Skeletal muscle tissue (tissue), 3 donors: ENCODE measurements at regions not wholly inside any gene's neighbourhood (a gene's known extent, or its start where the extent isn't known, plus 50 kb on each side); places are given as distances from the start of the nearest gene placed in this dataset.

Experiments
- H3K27ac ChIP-seq: one replicate; pipeline ENCODE4 v1.7.0; 2013; ENCODE audit warnings: mild to moderate bottlenecking, low read depth, low read length, inconsistent platforms
- H3K27me3 ChIP-seq, 3 donors: one replicate each; pipeline ENCODE4 v1.7.0; 2013; ENCODE audit warnings: low read length in 3 of 3; ENCODE audit not compliant: control insufficient read depth in 3 of 3, insufficient read depth in 3 of 3
- H3K36me3 ChIP-seq, 3 donors: one replicate each; pipeline ENCODE4 v1.7.0; 2013; ENCODE audit warnings: low read length in 3 of 3; ENCODE audit not compliant: control insufficient read depth in 3 of 3, insufficient read depth in 3 of 3
- H3K4me1 ChIP-seq, 3 donors: one replicate each; pipeline ENCODE4 v1.7.0; 2013; ENCODE audit warnings: low read length in 3 of 3, mild to moderate bottlenecking in 3 of 3; ENCODE audit not compliant: control insufficient read depth in 3 of 3, insufficient read depth in 3 of 3
- H3K4me3 ChIP-seq, 3 donors: one replicate each; pipeline ENCODE4 v1.7.0; 2013; ENCODE audit warnings: low read length in 3 of 3
- H3K9ac ChIP-seq, 3 donors: one replicate each; pipeline ENCODE4 v1.7.0; 2013; ENCODE audit warnings: low read length in 3 of 3, mild to moderate bottlenecking in 3 of 3, moderate library complexity in 2 of 3, low read depth in 1 of 3
- H3K9me3 ChIP-seq, 3 donors: one replicate each; pipeline ENCODE4 v1.7.0; 2013; ENCODE audit warnings: low read length in 3 of 3; ENCODE audit not compliant: control insufficient read depth in 3 of 3
- donor health status: Osteomylitis.

- H3K27ac ChIP-seq = no peak overlapping the region
- no peak overlapping the region for H3K9ac ChIP-seq
- H3K4me3 ChIP-seq = no peak overlapping the region
- peaks cover 0 to 2% (median 0%) of the 10 kb centered on the region in 3 donors for H3K27me3 ChIP-seq
- peaks cover 5 to 11% (median 7%) of the 10 kb centered on the region in 3 donors for H3K4me1 ChIP-seq
- no peaks in the 10 kb centered on the region for H3K9me3 ChIP-seq
- no peaks in the 10 kb centered on the region for H3K36me3 ChIP-seq
These were observed 151.9 kb upstream of the UBE2E1 start for GRCh38 chr3:23653647-23654525.

GRCh38 chr3:23654571-23654970 is 151.2 kb upstream of the UBE2E1 start:
- Histone ChIP-seq H3K9me3 (no peaks in the 10 kb centered on the region), H3K27me3 (peaks cover 0 to 2% (median 0%) of the 10 kb centered on the region in 3 donors), H3K36me3 (no peaks in the 10 kb centered on the region), H3K4me3 (no peak overlapping the region), H3K27ac (no peak overlapping the region), H3K4me1 (peaks cover 5 to 11% (median 7%) of the 10 kb centered on the region in 3 donors), H3K9ac (no peak overlapping the region)

- Histone ChIP-seq H3K9me3 (no peaks in the 10 kb centered on the region), H3K27ac (no peak overlapping the region), H3K4me1 (peaks cover under 1 to 4% (median 3%) of the 10 kb centered on the region in 3 donors), H3K27me3 (peaks cover 0 to 2% (median 0%) of the 10 kb centered on the region in 3 donors), H3K36me3 (no peaks in the 10 kb centered on the region), H3K4me3 (no peak overlapping the region), H3K9ac (no peak overlapping the region)
These were observed 150.0 kb upstream of the UBE2E1 start for GRCh38 chr3:23655749-23656148.

- H3K9ac ChIP-seq = no peak overlapping the region
- H3K36me3 ChIP-seq = no peaks in the 10 kb centered on the region
- no peak overlapping the region for H3K4me3 ChIP-seq
- no peaks in the 10 kb centered on the region for H3K4me1 ChIP-seq
- no peaks in the 10 kb centered on the region for H3K9me3 ChIP-seq
- peaks cover 0 to 2% (median 0%) of the 10 kb centered on the region in 3 donors for H3K27me3 ChIP-seq
- no peak overlapping the region for H3K27ac ChIP-seq
These were observed 149.6 kb upstream of the UBE2E1 start for GRCh38 chr3:23656199-23656598.

GRCh38 chr3:23656821-23657220 is 148.9 kb upstream of the UBE2E1 start:
- Histone ChIP-seq H3K9ac (no peak overlapping the region), H3K27me3 (peaks cover 0 to 2% (median 0%) of the 10 kb centered on the region in 3 donors), H3K4me3 (no peak overlapping the region), H3K27ac (no peak overlapping the region), H3K36me3 (no peaks in the 10 kb centered on the region), H3K4me1 (no peaks in the 10 kb centered on the region), H3K9me3 (no peaks in the 10 kb centered on the region)

- H3K27me3 ChIP-seq = peaks cover 0 to 2% (median 0%) of the 10 kb centered on the region in 3 donors
- no peak overlapping the region for H3K9ac ChIP-seq
- no peaks in the 10 kb centered on the region for H3K9me3 ChIP-seq
- no peaks in the 10 kb centered on the region for H3K4me1 ChIP-seq
- no peak overlapping the region for H3K4me3 ChIP-seq
- no peak overlapping the region for H3K27ac ChIP-seq
- H3K36me3 ChIP-seq = no peaks in the 10 kb centered on the region
These were observed 148.1 kb upstream of the UBE2E1 start for GRCh38 chr3:23657647-23658046.

GRCh38 chr3:23659274-23659673 is 146.5 kb upstream of the UBE2E1 start:
- no peak overlapping the region for H3K4me3 ChIP-seq
- no peaks in the 10 kb centered on the region for H3K4me1 ChIP-seq
- H3K36me3 ChIP-seq = no peaks in the 10 kb centered on the region
- peaks cover 0 to 2% (median 0%) of the 10 kb centered on the region in 3 donors for H3K27me3 ChIP-seq
- H3K27ac ChIP-seq = no peak overlapping the region
- H3K9me3 ChIP-seq = no peaks in the 10 kb centered on the region
- H3K9ac ChIP-seq = no peak overlapping the region

GRCh38 chr3:23659840-23660430 is 145.8 kb upstream of the UBE2E1 start:
- H3K4me1 ChIP-seq = no peaks in the 10 kb centered on the region
- H3K27ac ChIP-seq = no peak overlapping the region
- H3K4me3 ChIP-seq = no peak overlapping the region
- no peak overlapping the region for H3K9ac ChIP-seq
- H3K36me3 ChIP-seq = no peaks in the 10 kb centered on the region
- peaks cover 0 to 2% (median 0%) of the 10 kb centered on the region in 3 donors for H3K27me3 ChIP-seq
- H3K9me3 ChIP-seq = no peaks in the 10 kb centered on the region

GRCh38 chr3:23662079-23662617 is 143.6 kb upstream of the UBE2E1 start:
- Histone ChIP-seq H3K27me3 (no peaks in the 10 kb centered on the region), H3K27ac (no peak overlapping the region), H3K9ac (no peak overlapping the region), H3K4me1 (no peaks in the 10 kb centered on the region), H3K36me3 (no peaks in the 10 kb centered on the region), H3K4me3 (no peak overlapping the region), H3K9me3 (no peaks in the 10 kb centered on the region)

- Histone ChIP-seq H3K9ac (no peak overlapping the region), H3K27ac (no peak overlapping the region), H3K4me3 (no peak overlapping the region), H3K9me3 (no peaks in the 10 kb centered on the region), H3K36me3 (no peaks in the 10 kb centered on the region), H3K4me1 (peaks cover 0 to under 1% (median 0%) of the 10 kb centered on the region in 3 donors), H3K27me3 (no peaks in the 10 kb centered on the region)
These were observed 142.5 kb upstream of the UBE2E1 start for GRCh38 chr3:23663246-23663645.
